SH-SY5Y (cell line): ENCODE measurements at regions not wholly inside any gene's neighbourhood (a gene's known extent, or its start where the extent isn't known, plus 50 kb on each side); places are given as distances from the start of the nearest gene placed in this dataset.

Source experiments
- GATA2 ChIP-seq: IDR thresholded peaks from 2 replicates; pipeline ENCODE4 v1.6.1; 2011; ENCODE audit warnings: mild to moderate bottlenecking, low read depth, low read length
- GATA3 ChIP-seq: IDR thresholded peaks from 2 replicates; pipeline ENCODE4 v1.6.1; 2011; ENCODE audit warnings: low read depth, mild to moderate bottlenecking, low read length, moderate library complexity

DNA sequence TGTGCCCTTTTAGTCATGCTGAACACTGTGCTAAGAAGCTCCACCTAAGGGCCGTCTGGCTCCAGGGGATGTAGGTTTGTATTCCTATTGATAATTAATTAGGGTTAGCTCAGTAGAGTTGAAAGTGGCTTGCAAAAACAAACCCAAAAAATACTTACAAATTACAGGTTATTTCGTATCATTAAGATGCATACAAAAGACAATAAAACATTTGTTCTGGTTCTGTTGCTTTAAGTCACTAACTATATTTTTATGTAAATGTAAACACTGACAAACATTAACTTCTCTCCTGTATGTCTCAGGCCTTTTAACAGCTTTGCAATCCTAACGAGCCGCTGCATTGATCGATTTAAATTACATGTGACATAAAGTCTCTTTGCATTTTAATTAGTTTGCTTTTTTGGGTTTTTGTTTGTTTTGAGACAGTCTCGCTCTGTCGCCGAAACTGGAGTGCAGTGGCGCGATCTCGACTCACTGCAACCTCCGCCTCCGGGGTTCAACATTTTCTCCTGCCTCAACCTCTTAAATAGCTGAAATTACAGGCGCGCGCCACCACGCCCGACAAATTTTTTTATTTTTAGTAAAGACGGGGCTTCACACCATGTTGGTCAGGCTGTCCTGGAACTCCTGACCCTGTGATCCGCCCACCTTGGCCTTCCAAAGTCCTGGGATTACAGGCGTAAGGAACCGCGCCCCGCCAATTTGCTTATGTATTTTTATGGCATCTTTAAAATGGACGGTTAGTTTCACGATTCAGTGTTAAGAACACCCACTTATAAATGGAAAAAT lies 110.9 kb downstream of the HFE start:
- no peak for TF ChIP-seq GATA2
- TF ChIP-seq GATA3: no peak

DNA sequence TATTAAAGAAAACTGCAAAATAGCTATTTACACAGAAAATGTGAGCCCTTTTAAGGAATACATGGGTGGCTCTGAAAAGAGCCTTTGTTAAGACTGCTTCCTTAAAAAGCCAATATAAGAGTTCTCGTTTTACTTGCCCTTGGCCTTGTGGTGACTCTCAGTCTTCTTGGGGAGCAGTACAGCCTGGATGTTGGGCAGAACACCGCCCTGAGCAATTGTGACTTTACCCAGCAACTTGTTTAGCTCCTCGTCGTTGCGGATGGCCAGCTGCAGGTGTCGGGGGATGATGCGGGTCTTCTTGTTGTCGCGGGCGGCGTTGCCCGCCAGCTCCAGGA lies 111.5 kb downstream of the HFE start:
- TF ChIP-seq GATA2 (no peak), GATA3 (no peak)

DNA sequence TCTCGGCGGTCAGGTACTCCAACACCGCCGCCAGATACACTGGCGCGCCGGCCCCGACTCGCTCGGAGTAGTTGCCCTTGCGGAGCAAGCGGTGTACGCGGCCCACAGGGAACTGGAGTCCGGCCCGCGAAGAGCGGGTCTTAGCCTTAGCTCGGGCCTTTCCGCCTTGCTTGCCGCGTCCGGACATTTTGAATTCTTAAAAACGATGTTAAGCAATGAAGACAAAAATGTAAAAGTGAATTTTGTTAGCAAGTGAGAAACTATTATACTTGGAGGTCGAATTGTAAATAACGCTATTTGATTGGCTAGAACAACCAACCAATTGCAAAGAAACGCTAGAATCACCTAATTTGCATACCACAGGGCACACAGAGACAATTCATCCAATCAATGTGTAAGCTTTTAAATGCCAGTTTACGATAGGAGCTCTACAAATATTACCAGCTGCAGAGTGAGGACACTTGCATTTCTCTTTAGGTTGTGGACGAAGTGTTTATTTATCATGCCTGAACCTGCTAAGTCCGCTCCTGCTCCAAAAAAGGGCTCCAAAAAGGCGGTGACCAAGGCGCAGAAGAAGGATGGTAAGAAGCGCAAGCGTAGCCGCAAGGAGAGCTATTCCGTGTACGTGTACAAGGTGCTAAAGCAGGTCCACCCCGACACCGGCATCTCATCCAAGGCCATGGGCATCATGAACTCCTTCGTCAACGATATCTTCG lies 112.0 kb downstream of the HFE start:
- TF ChIP-seq GATA2 (peak; percentile 76; the same call in 1 of the 2 replicates), GATA3 (no peak)

DNA sequence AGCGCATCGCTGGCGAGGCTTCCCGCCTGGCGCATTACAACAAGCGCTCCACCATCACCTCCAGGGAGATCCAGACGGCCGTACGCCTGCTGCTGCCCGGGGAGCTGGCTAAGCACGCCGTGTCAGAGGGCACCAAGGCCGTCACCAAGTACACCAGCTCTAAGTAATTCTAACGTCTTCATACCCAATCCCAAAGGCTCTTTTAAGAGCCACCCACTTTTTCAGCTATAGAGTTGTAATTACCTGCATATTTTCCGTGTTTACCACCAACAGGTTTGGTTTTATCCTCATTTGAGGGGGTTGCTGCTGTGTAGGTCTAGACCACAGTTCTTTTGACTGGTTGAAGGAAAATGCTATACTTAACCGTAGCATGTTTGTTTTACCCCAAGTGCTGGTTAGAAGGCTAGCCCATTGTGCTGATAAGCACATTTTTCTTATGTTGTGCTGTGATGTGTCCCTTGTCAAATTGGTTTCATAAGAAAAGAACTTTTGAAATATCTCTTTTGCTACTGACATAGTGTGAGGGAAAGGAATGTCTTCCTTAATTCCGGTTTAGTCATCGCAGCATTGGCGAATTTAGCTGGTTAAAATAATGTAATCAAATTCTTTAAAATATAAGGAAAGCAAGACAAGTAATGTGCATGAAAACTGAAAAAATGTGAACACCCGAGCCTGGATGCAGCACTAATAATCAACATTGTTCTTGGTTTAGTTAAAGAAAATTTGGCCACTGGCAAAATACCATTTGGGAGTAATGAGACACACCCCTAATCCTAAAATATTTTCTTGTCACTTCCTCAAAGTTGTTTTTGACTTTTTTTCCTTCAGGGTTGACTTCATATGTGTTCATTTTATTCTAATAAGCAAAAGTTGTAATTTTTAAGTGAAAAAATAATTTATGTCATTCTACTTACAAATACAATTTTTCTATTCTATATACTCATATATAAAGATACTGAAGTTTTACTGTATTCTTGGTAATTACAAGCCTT lies 112.8 kb downstream of the HFE start:
- TF ChIP-seq GATA3 (no peak), GATA2 (no peak; the same call in 1 of the 2 replicates)

DNA sequence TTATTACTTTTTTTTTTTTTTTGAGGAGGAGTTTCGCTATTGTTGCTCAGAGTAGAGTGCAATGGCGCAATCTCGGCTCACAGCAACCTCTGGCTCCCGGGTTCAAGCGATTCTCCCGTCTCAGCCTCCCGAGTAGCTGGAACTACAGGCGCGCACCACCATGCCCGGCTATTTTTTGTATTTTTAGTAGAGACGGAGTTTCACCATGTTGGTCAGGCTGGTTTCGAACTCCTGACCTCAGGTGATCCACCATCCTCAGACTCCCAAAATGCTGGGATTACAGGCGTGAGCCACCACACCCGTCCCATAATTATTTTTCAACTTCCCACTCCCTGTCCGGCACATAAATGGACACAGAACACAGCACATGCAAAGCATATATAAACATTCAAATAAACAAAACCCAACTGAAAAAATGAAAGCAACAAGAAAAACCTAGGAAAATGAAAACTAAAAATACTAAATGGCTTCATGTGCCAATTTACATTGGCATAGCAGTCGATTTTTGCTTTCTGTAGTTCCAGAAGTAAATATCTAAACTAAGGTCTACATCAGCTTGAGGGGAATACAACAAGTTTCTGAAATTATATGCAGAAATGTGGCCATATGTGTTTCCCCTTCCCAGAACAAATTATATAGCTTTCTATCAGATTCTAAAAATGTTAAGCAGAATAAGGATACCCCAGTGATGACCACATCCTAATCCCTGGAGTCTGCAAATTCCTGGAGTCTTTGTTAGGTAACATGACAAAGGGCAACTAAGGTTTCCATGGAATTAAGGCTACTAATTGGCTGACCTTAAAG lies 113.9 kb downstream of the HFE start:
- TF ChIP-seq GATA2 (no peak), GATA3 (no peak)

DNA sequence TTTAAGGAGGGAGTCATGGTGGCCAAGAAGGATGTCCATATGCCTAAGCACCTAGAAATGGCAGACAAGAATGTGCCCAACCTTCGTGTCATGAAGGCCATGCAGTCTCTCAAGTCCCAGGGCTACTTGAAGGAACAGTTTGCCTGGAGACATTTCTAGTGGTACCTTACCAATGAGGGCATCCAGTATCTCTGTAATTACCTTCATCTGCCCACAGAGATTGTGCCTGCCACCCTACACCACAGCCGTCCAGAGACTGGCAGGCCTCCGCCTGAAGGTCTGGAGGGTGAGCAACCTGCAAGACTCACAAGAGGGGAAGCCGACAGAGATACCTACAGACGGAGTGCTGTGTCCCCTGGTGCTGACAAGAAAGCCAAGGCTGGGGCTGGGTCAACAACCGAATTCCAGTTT lies 115.0 kb downstream of the HFE start:
- TF ChIP-seq GATA3: no peak
- no peak for TF ChIP-seq GATA2

DNA sequence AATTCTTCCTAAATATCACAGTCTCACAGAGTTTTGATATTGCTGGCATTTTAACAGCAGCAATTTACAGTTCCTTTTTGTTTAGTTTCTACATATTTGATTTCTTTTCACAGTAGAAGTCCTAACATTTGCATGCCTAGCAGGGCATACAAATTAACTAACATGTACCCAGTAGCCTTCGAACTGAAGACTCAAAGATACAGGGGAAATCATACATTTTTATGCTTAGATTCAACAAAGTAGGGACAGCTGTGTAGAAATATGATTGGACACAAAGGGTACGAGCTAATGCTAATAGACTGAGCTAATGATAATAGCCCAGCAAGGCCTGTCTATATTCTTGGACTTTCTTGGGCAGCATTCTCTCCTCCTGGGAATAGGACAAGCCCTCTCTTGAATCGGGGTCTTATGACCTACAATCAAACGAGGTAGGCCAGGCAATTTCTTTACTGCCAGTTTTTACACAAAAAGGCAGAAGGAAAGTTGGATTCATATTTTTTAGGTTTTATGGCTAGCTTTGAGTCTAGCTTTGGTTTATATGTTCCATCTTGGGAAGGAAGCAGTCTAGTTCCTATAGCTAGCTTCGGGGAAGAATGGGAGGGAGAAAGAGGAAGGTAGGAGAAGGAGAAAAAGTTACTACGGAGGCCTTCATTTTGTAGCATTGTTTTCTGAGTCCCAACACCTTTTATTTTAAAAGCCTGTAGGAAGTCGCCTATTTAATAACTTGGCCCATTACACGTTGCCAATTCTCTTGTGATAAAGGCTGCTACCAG lies 115.8 kb downstream of the HFE start:
- no peak for TF ChIP-seq GATA2
- TF ChIP-seq GATA3: no peak

DNA sequence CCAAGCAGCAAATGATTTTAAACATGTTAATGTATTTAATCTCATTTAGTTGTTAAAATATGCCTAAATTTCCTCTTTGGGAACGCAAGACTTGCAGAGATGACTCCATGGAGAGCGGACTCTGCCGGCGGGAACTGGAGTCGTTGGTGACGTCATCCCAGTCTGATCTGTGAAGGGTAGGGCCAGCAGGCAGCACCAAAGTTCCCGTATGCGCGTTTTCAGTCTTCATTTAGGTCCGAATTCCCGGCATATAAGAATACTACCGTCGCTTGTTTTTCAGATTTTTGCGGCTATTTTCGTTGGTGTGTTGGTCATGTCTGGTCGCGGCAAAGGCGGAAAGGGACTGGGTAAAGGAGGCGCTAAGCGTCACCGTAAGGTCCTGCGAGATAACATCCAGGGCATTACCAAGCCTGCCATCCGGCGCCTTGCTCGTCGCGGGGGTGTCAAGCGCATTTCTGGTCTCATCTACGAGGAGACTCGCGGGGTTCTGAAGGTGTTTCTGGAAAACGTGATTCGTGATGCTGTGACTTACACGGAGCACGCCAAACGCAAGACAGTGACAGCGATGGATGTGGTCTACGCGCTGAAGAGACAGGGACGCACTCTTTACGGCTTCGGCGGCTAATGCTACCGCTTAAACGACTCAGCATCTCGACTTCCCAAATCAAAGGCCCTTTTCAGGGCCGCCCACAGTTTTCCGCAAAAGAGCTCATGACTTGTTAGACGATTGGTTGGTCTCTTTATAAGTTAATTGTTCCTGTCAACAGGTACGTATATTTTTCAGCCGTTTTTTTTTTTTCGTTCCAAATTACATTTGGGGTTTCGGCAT lies 117.3 kb downstream of the HFE start:
- TF ChIP-seq GATA2 (peak; percentile 73), GATA3 (no peak)

DNA sequence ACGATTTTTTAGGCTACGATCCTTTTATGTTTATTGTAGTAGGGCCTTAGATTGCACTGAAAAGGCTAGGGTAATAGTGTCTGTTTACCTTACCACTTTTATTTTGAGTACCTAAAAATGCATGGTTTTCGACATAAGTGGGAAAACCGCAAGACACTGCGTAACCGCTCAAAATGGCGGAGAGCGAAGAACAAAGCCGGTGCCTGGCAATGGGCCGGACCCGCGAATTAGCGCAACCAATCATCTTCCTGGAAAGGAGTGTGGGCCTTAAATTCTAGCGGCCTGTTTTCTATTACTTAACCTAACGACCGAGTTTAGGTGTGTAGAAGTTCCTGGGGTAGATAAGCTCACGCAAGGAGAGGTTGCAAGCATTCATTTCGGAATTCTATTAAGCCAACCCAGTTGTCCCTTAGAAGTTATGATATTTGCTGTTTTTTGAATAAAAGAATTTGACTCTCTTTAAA lies 118.0 kb downstream of the HFE start:
- TF ChIP-seq GATA3: no peak
- TF ChIP-seq GATA2: no peak

DNA sequence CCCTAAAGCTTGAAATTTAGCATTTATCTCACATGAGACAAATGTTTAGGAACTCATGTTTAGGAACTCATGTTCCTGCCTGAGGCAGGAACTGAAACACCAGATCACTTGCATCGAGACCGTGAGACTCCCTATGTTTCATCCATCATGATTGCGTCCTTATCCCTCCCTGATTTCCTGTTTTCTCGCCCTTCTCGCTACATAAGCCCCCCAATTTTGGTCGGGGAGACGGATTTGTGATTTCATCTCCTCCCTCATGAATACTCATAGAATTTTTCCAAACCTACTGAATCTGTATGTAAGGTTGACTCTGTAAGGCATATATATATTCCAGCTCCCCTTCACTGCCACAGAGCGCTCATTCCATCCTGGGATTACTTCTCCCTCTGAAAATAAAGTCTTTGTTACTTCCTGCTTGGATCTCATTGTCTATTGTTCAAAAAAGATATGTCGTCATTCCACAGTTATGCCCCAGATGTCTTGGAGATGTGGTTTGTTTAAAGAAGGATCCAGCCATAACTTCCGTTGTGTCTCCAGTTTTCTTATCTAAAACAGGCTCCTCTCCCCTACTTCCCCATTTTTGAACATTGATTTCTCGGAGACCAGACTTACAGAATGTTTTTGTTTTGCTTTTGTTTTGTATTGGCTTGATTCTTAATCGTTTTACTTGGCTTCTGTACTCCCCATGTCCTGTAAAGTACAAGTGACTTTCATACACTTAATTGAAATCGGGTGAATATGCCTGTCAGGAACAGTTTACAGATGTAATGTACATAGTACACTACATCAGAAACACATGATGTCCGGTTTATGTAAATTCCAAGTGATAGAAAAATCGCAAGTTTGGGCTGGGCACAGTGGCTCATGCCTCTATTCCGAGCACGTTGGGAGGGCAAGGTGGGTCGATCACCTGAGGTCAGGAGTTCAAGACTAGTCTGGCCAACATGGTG lies 118.7 kb downstream of the HFE start:
- TF ChIP-seq GATA2 (no peak), GATA3 (no peak)
